ENCODE measurements at regions not wholly inside any gene's neighbourhood (a gene's known extent, or its start where the extent isn't known, plus 50 kb on each side); places are given as distances from the start of the nearest gene placed in this dataset.

DNA sequence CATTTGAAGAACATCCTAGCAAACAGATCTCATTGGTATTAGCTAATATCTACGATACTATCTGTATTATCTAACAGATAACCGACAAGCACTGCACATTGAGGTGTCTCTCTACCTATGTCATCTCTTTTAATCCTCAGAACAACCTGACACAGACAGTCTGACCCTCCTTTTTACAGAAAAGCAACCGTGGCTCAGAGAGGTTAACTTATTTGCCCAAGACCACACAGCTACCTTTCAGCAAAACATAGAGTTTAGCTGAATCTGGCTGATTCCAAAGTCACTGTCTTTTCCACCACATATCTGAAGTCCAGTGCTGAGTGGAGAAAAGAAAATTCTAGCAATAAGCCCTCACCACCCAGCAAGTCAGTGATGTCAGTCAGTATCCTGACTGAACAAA, 358.7 kb upstream of the JARID2 start (continued):
- no peak for TF ChIP-seq MTA1 (CRISPR knock-in tag; IDR thresholded peaks at IDR 0.05; ENCODE audit: borderline replicate concordance)
- TF ChIP-seq ZNF775 (CRISPR knock-in tag; IDR thresholded peaks at IDR 0.05; ENCODE audit: borderline replicate concordance) = no peak
- no peak for TF ChIP-seq ZNF224 (CRISPR knock-in tag; IDR thresholded peaks at IDR 0.05)
- TF ChIP-seq ZFYVE20 (CRISPR knock-in tag; IDR thresholded peaks at IDR 0.05; ENCODE audit: borderline replicate concordance, low read depth) = no peak

DNA sequence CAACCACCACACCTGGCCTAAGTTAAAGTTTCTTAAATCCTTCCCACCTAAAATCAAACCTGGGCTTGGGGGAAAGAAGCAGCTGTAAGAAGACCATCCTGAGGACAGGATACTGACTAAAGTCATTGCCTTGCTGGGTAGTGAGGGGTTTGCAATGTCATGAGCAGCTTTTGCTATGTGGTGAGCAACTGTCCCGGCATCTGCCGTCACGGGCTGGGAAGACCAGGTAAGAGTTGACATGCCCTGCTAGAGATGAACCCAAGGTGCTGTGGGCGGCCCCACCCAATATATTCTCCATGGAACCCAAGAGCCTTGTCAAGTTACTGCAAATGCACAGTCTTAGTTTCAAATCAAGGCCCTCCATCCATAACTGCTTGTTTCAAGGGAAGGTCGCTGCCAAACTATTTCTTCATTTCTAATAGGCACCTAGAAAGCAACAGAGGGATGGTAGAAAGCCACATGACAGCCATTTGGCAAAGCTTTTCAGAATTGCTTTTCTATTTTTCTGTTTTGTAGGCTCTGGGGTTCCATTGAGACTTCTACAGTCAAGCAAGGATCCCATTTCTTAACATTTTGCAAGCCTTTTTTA, 357.8 kb upstream of the JARID2 start:
- BruUV-seq (replicated peaks) = no TSS peak
- in situ Hi-C loops (cut with HindIII; ENCODE audit: extremely low pct_ligation_motif_present, low pct_unique_long_range_greater_than_20kb) (no loop called here), intact Hi-C loops (cut with micrococcal nuclease; ENCODE audit: unreplicated experiment) (no loop called here)
- TF ChIP-seq ZNF468 (CRISPR knock-in tag; IDR thresholded peaks at IDR 0.05) (no peak), JUND (CRISPR knock-in tag; IDR thresholded peaks at IDR 0.05) (no peak), NFYB (CRISPR knock-in tag; IDR thresholded peaks at IDR 0.05) (no peak), MXI1 (IDR thresholded peaks at IDR 0.05; ENCODE audit: borderline replicate concordance, low read depth, low read length) (no peak), ZNF800 (CRISPR knock-in tag; IDR thresholded peaks at IDR 0.05) (no peak), NKX3-1 (CRISPR knock-in tag; IDR thresholded peaks at IDR 0.05) (no peak), KLF12 (CRISPR knock-in tag; IDR thresholded peaks at IDR 0.05; ENCODE audit: borderline replicate concordance) (no peak), POLR2A (IDR thresholded peaks at IDR 0.05; ENCODE audit: insufficient read depth in 1 of 2, low read depth in 2 of 2, low read length in 2 of 2) (no peak), TSC22D2 (CRISPR knock-in tag; IDR thresholded peaks at IDR 0.05; ENCODE audit: borderline replicate concordance) (no peak), NR3C1 (CRISPR knock-in tag; IDR thresholded peaks at IDR 0.05) (no peak), XRCC5 (optimal IDR thresholded peaks at IDR 0.05; ENCODE audit: low read length) (no peak), BRCA1 (CRISPR knock-in tag; IDR thresholded peaks at IDR 0.05) (no peak), TRIM24 (CRISPR knock-in tag; IDR thresholded peaks at IDR 0.05) (no peak)
- TF ChIP-seq, protein P1, sequence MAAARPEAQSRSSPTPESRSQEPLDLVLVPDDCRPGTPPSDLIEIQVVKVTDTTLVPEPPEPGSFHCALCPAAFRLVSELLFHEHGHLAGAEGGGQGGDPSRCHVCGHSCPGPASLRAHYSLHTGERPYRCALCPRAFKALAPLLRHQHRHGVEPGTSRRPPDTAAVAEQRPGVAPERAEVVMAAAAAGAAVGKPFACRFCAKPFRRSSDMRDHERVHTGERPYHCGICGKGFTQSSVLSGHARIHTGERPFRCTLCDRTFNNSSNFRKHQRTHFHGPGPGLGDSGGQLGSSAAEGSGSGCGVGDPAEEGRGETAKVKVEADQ (CRISPR knock-in tag; IDR thresholded peaks at IDR 0.05; ENCODE audit: borderline replicate concordance) = no peak
- Histone ChIP-seq H3K4me3 (replicated peaks in 1 of 3; ENCODE audit: insufficient read depth in 1 of 3, low read depth in 2 of 3, low read length in 3 of 3) (no peak overlapping the region), H3K36me3 (replicated peaks in 1 of 2; ENCODE audit: control insufficient read depth in 1 of 2, insufficient read depth in 2 of 2, low read length in 2 of 2) (no peaks in the 10 kb centered on the region), H3K9ac (ENCODE audit: insufficient read depth, low read depth, low read length) (no peak overlapping the region), H2AFZ (ENCODE audit: low read length) (no peak overlapping the region), H3K4me2 (ENCODE audit: low read depth, low read length) (no peak overlapping the region), H3K4me1 (ENCODE audit: insufficient read depth, low read length) (peaks cover 9% of the 10 kb centered on the region), H3K9me3 (ENCODE audit: low read length) (no peaks in the 10 kb centered on the region), H4K20me1 (ENCODE audit: insufficient read depth, low read length) (no peaks in the 10 kb centered on the region), H3K79me2 (ENCODE audit: insufficient read depth, low read length) (no peaks in the 10 kb centered on the region), H3K27me3 (ENCODE audit: control insufficient read depth in 1 of 2, insufficient read depth in 2 of 2, low read length in 2 of 2) (no peaks in the 10 kb centered on the region), H3K27ac (ENCODE audit: extremely low read length, insufficient read depth, low read length) (no peak overlapping the region)
- DNase-seq (ENCODE audit: low spot score) (no peak), ATAC-seq (no peak), FAIRE-seq (no peak)
- WGBS (ENCODE audit: low lambda C conversion rate) = 11% methylated on average over 1 of the region's 5 CpGs
- ChIA-PET POLR2A (no interaction called here), CTCF (ENCODE audit: low intra/inter-chr PET ratio, low total read pairs) (no interaction called here)

All from HepG2 (cell line).